ENCODE measurements at regions not wholly inside any gene's neighbourhood (a gene's known extent, or its start where the extent isn't known, plus 50 kb on each side); places are given as distances from the start of the nearest gene placed in this dataset.

DNA sequence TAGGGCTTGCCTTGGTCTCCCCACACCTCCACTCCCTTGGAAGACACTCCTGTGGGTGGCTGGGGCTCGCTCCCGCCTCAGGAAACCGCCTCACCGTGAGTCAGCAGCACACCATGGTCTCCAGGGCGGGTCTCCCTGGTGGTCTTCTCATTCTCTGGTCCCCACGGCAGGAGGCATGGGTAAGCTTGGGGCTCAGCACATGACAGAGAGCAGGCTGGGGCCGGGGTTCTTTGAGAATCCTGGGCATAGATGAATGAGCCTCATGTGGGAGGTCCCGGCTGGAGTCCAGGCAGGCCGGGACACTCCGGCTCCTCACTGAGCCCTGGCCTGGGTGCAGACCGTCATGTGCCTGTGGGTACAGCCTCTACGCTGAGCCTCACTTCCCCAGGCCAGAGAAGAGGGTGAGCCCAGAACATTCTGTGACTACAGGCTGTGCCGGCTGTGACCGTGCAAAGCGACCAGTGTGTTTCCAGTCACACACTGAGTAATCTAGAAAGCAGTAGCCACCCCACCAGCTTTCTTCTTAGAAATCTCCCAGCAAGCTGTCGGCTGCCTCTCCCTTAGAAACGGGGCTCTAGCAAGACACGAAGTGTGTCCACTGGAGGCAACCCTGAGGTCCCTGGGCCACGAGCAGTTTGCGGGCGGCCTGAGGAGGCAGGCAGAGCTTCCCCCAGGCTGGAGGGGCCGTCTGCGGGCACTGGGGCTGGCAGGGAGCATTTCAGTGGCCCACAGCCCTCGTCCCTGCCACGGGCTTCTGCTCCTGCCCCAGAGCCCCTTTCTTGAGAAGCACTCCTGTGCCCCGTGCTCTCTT lies 93.1 kb downstream of the RHOB start:
- Histone ChIP-seq H2AFZ (ENCODE audit: low read depth) (peak overlapping the region; percentile 43; the same call in 1 of the 2 replicates), H3K4me1 (ENCODE audit: control insufficient read depth in 1 of 2, insufficient read depth in 2 of 2, low read depth in 1 of 2, low read length in 1 of 2) (peaks cover 3 to 21% of the 10 kb centered on the region in 2 experiments; a peak in 1 of 4 replicates), H3K9ac (no peak overlapping the region), H3K36me3 (replicated peaks in 1 of 2; ENCODE audit: control insufficient read depth in 1 of 2, insufficient read depth in 2 of 2, low read length in 1 of 2) (no peaks in the 10 kb centered on the region), H4K20me1 (ENCODE audit: insufficient read depth) (no peaks in the 10 kb centered on the region), H3F3A (replicated peaks; ENCODE audit: insufficient read depth) (no peaks in the 10 kb centered on the region), H3K4me3 (ENCODE audit: low read depth in 2 of 2, low read length in 1 of 2) (no peak overlapping the region), H3K9me2 (no peaks in the 10 kb centered on the region), H3K79me2 (ENCODE audit: insufficient read depth) (no peaks in the 10 kb centered on the region), H3K27me3 (ENCODE audit: insufficient read depth) (no peaks in the 10 kb centered on the region), H3K4me2 (no peak overlapping the region), H3K27ac (ENCODE audit: low read depth in 2 of 2, low read length in 1 of 2) (no peak overlapping the region), H3K9me3 (no peaks in the 10 kb centered on the region)
- DNase-seq = no peak
- TF ChIP-seq SIN3A (IDR thresholded peaks at IDR 0.05; ENCODE audit: borderline replicate concordance, low read depth, low read length) (no peak), EP300 (IDR thresholded peaks at IDR 0.05; ENCODE audit: borderline replicate concordance in 1 of 2, low read depth in 1 of 2, low read length in 1 of 2) (no peak), NFIC (IDR thresholded peaks at IDR 0.05; ENCODE audit: borderline replicate concordance) (no peak), GABPA (IDR thresholded peaks at IDR 0.05; ENCODE audit: low read depth) (no peak), TAF1 (IDR thresholded peaks at IDR 0.05; ENCODE audit: borderline replicate concordance, low read depth, low read length) (no peak), USF2 (IDR thresholded peaks at IDR 0.05; ENCODE audit: borderline replicate concordance, low read depth, low read length) (no peak), RCOR1 (IDR thresholded peaks at IDR 0.05; ENCODE audit: low read length) (no peak), FOSL2 (IDR thresholded peaks at IDR 0.05; ENCODE audit: borderline replicate concordance, low read depth) (no peak), ELF1 (IDR thresholded peaks at IDR 0.05) (no peak), TCF12 (IDR thresholded peaks at IDR 0.05) (no peak), YY1 (IDR thresholded peaks at IDR 0.05; ENCODE audit: low read depth) (no peak), SMC3 (IDR thresholded peaks at IDR 0.05; ENCODE audit: low read depth, low read length) (no peak), JUND (IDR thresholded peaks at IDR 0.05) (no peak), ZBTB33 (IDR thresholded peaks at IDR 0.05; ENCODE audit: borderline replicate concordance, low read depth) (no peak)
- ChIA-PET POLR2A (interaction anchor here (0.6 kb wide), 1 partner anchor 306 kb away, joined by 4 read pairs; no protein-coding TSS in a partner anchor), CTCF (interaction anchor here (1.4 kb wide), 1 partner anchor 129 kb away, joined by 3 read pairs; no protein-coding TSS in a partner anchor)
- 88% methylated on average over 20 of the region's 26 CpGs for WGBS (ENCODE audit: low lambda C conversion rate)

Measured in SK-N-SH (cell line).